IPS-20b (cell line): ENCODE measurements at regions not wholly inside any gene's neighbourhood (a gene's known extent, or its start where the extent isn't known, plus 50 kb on each side); places are given as distances from the start of the nearest gene placed in this dataset.
"Not testable (repeated sequence)": the region's sequence is repeated elsewhere in the genome, so short reads cannot be mapped to it uniquely, and the experiment has no call there.

Experiments
- H3K27ac ChIP-seq: one replicate; pipeline ENCODE4 v1.5.1; 2013; ENCODE audit warnings: low read length
- H3K27me3 ChIP-seq: 2 replicates; pipeline ENCODE4 v1.6.1; 2013; ENCODE audit warnings: mild to moderate bottlenecking, low read length, inconsistent platforms; ENCODE audit not compliant: insufficient read depth
- H3K36me3 ChIP-seq: 2 replicates; pipeline ENCODE4 v1.6.1; 2013; ENCODE audit warnings: low read depth, mild to moderate bottlenecking, inconsistent platforms, low read length, moderate library complexity; ENCODE audit not compliant: insufficient read depth
- H3K4me1 ChIP-seq: 2 replicates; pipeline ENCODE4 v1.6.1; 2013; ENCODE audit warnings: mild to moderate bottlenecking, control low read depth, inconsistent platforms, low read length, moderate library complexity; ENCODE audit not compliant: insufficient read depth
- H3K4me3 ChIP-seq: 2 replicates; pipeline ENCODE4 v1.5.1; 2013; ENCODE audit warnings: mild to moderate bottlenecking, low read length, inconsistent platforms
- H3K9ac ChIP-seq: 2 replicates; pipeline ENCODE4 v1.6.1; 2013; ENCODE audit warnings: low read depth, mild to moderate bottlenecking, inconsistent platforms, low read length, moderate library complexity
- H3K9me3 ChIP-seq: 2 replicates; pipeline ENCODE4 v1.6.1; 2013; ENCODE audit warnings: mild to moderate bottlenecking, low read depth, low read length, inconsistent platforms; ENCODE audit not compliant: insufficient read depth

DNA sequence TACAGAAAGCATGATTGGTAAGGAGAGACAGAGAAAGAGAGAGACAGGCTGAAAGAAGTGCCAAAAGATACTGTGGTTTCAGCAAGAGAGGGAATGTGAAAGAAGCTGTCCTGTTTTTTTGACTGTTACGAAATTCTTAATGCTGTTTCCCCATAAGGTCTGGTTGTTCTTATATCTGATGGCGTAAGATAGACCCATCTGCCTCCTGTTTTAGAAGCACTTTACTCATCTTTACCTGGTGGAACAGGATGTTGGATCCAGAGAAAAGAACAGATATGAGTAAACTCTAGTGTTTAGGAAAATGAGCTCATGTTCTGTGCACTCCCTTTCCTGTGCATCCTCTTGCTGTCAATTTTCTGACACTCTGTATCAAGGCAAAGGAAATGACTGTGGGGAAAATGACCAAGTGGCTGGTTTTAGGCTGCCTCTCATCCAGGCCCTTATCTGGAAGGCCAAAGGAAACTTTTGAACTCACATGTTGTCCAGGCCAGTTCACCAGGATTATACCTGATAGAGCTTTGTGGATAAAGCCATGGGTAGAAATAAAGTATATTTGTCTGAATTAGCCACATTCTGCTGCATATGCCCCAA is 311.7 kb upstream of the HTR2C start:
- Histone ChIP-seq H3K4me3 (no peak overlapping the region), H3K9ac (no peak overlapping the region), H3K27me3 (no peaks in the 10 kb centered on the region), H3K27ac (no peak overlapping the region), H3K9me3 (no peaks in the 10 kb centered on the region), H3K4me1 (no peaks in the 10 kb centered on the region), H3K36me3 (no peaks in the 10 kb centered on the region)

DNA sequence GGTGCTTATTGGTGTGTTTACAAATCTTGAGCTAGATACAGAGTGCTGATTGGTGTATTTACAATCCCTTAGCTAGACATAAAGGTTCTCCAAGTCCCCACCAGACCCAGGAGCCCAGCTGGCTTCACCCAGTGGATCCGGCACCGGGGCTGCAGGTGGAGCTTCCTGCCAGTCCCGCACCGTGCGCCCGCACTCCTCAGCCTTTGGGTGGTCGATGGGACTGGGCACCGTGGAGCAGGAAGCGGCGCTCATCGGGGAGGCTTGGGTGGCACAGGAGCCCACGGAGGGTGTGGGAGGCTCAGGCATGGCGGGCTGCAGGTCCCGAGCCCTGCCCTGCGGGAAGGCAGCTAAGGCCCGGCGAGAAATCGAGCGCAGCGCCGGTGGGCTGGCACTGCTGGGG is 313.5 kb upstream of the HTR2C start:
- H3K27me3 ChIP-seq, H3K36me3 ChIP-seq, H3K9ac ChIP-seq: not testable (repeated sequence)

DNA sequence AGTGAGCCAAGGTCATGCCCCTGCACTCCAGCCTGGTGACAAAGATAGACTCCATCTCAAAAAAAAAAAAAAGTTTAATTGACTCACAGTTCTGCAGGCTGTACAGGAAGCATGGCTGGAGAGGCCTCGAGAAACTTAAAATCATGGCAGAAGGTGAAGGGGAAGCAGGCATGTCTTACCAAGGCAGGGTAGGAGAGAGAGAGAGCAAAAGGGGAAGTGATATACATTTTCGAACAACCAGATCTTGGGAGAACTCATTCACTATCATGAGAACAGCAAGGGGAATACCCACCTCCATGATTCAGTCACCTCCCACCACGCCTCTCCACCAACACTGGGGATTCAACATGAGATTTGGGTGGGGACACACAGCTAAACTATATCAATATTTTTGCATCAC is 315.2 kb upstream of the HTR2C start:
- no peaks in the 10 kb centered on the region for H3K27me3 ChIP-seq
- H3K4me3 ChIP-seq = no peak overlapping the region
- no peaks in the 10 kb centered on the region for H3K4me1 ChIP-seq
- H3K36me3 ChIP-seq = no peaks in the 10 kb centered on the region
- no peak overlapping the region for H3K27ac ChIP-seq
- H3K9me3 ChIP-seq = no peaks in the 10 kb centered on the region
- no peak overlapping the region for H3K9ac ChIP-seq

More for the DNA sequence above, 313.5 kb upstream of the HTR2C start:
- not testable (repeated sequence) for H3K4me1 ChIP-seq, H3K4me3 ChIP-seq, H3K27ac ChIP-seq, H3K9me3 ChIP-seq

DNA sequence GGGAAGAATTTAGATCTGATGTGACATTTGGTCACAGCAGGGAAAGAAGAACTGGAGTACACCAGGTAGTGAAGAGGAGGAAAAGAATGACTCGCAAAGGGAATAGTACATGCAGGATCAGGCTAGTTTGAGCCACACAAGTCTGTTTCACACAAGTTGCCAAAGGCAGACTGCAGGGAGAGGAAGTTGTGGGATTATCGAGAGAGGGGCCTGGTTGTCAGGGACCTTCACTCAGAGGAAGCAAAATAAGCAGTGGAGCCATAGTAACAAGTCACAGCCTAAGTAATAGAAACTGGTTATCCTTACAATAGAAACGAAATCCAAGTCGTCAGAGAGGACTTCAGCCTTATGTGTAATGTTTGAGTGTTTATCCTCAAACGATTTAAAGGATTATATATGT is 316.7 kb upstream of the HTR2C start:
- H3K9ac ChIP-seq = no peak overlapping the region
- no peaks in the 10 kb centered on the region for H3K9me3 ChIP-seq
- no peak overlapping the region for H3K4me3 ChIP-seq
- no peak overlapping the region for H3K27ac ChIP-seq
- H3K36me3 ChIP-seq = no peaks in the 10 kb centered on the region
- H3K4me1 ChIP-seq = no peaks in the 10 kb centered on the region
- H3K27me3 ChIP-seq = no peaks in the 10 kb centered on the region

DNA sequence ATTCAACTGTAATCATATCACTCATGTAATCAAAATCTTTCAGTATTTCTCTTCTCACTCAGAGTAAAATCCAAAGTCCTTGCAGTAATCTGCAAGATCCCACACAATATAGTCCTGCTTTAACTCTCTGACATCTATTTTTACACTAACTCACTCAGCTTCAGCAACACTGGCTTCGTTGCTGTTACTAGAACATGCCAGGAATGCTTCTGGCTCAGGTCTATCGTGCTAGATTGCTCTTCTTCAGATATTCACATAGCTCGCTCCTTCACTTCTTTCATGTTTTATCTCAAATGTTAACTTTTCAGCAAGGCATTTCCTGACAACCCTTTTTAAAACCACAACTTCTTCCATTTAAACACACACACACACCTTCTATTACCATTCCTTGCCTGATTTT is 331.7 kb upstream of the HTR2C start:
- Histone ChIP-seq H3K36me3 (no peaks in the 10 kb centered on the region), H3K27me3 (no peaks in the 10 kb centered on the region), H3K27ac (no peak overlapping the region)

DNA sequence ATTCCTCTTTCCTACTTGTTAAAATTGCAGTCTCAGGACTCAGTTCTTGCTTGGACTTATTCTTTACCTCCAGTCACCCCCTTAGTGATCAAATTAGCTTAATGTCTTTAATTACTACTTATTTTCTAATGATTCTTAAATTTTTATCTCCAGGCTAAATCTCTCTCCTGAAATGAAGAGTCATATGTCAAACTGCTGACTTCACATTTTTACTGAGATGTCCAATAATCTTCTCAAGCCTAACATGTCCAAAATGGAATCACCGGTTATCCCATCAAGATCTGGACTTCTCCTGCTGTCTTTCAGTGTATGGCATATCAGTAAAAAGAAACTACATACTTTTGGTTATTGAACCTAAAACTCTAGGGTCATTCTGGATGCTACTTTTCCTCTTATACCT is 332.3 kb upstream of the HTR2C start:
- Histone ChIP-seq H3K4me3 (no peak overlapping the region), H3K9ac (no peak overlapping the region), H3K4me1 (no peaks in the 10 kb centered on the region), H3K9me3 (no peaks in the 10 kb centered on the region), H3K36me3 (no peaks in the 10 kb centered on the region), H3K27me3 (no peaks in the 10 kb centered on the region), H3K27ac (no peak overlapping the region)

More for the DNA sequence above, 331.7 kb upstream of the HTR2C start:
- Histone ChIP-seq H3K9me3 (no peaks in the 10 kb centered on the region), H3K9ac (no peak overlapping the region), H3K4me3 (no peak overlapping the region), H3K4me1 (no peaks in the 10 kb centered on the region)

DNA sequence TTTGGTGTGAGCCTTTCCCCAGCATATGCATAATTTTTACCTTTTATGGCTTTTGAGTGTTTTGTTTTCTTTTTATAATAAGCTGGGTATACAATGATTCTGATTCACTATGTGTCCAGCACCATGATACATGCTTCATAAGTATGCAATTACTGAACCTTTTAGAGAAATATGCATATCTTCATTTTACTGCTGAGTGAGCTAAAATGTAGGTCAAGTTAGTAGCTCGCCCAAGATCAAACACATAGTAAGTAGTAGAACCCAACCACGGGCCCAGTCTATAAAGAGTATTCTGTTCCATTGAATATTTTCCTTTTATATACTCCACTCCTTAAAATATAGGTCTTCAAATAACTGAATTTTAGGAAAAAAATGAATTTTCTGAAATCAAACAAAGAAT is 362.4 kb upstream of the HTR2C start:
- H3K4me1 ChIP-seq = no peaks in the 10 kb centered on the region
- no peak overlapping the region for H3K9ac ChIP-seq
- no peak overlapping the region for H3K27ac ChIP-seq
- no peaks in the 10 kb centered on the region for H3K9me3 ChIP-seq
- no peaks in the 10 kb centered on the region for H3K36me3 ChIP-seq
- no peaks in the 10 kb centered on the region for H3K27me3 ChIP-seq
- no peak overlapping the region for H3K4me3 ChIP-seq

DNA sequence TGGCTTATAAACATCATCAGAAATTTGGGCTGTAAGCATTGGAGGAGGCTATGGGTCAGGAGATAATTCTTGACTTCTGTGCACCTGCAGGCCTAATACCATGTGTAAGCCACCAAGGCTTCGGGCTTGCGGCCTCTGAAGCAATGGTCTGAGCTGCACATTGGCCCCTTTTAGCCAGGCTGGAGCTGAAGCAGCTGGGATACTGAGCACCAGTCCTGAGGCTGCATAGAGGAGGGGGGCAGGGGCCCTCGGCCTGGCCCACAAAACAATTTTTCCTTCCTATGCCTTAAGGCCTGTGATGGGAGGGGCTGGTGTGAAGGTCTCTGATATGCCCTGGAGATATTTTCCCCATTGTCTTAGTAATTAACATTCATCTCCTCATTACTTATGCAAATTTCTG is 373.0 kb upstream of the HTR2C start:
- H3K36me3 ChIP-seq = no peaks in the 10 kb centered on the region
- H3K4me3 ChIP-seq = no peak overlapping the region
- H3K9ac ChIP-seq = no peak overlapping the region
- no peaks in the 10 kb centered on the region for H3K9me3 ChIP-seq
- H3K4me1 ChIP-seq = no peaks in the 10 kb centered on the region
- H3K27ac ChIP-seq = no peak overlapping the region
- no peaks in the 10 kb centered on the region for H3K27me3 ChIP-seq

DNA sequence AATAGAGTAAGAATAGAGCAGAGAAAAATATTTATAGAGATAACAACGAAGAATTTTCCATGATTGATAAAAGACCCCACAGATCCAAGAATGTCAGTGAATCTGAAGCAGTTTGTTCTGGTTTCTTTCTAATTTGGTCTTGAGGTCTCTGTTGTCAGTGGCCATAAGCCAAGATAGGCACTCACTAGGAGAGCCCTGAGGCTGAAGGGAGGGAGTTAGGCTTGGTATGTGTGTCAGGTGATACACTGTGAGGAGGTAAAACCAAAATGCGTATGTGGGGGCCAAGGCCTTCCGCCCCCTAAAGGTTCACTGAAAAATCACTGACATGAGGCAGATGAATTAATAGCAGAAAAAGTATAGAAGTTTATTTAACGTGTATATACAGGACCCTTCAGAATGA is 382.3 kb upstream of the HTR2C start:
- Histone ChIP-seq H3K4me1 (no peaks in the 10 kb centered on the region), H3K27me3 (no peaks in the 10 kb centered on the region)

DNA sequence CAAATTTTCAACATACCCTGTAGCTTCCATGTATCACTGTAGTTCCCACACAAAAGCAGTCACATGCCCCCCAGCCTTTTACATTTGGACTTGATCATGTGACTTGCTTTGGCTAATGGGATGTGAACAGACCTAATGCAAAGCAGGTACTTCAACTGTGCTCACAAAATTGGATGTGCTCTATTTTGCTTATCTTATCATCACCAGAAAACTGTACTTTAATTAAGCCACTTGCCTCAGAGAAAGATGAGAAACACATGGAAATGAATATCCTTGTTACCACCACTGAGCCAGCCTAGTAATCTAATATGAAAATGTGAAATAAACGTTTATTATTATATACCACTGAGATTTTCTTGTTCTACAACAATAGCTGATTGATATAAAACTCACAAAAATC is 402.7 kb upstream of the HTR2C start:
- Histone ChIP-seq H3K4me1 (peaks cover 6% of the 10 kb centered on the region; the same call in 1 of the 2 replicates), H3K9me3 (no peaks in the 10 kb centered on the region), H3K4me3 (no peak overlapping the region), H3K36me3 (no peaks in the 10 kb centered on the region), H3K27ac (no peak overlapping the region), H3K9ac (no peak overlapping the region), H3K27me3 (no peaks in the 10 kb centered on the region)

More for the DNA sequence above, 382.3 kb upstream of the HTR2C start:
- H3K36me3 ChIP-seq = no peaks in the 10 kb centered on the region
- H3K9me3 ChIP-seq = no peaks in the 10 kb centered on the region
- no peak overlapping the region for H3K27ac ChIP-seq
- H3K9ac ChIP-seq = no peak overlapping the region
- no peak overlapping the region for H3K4me3 ChIP-seq

DNA sequence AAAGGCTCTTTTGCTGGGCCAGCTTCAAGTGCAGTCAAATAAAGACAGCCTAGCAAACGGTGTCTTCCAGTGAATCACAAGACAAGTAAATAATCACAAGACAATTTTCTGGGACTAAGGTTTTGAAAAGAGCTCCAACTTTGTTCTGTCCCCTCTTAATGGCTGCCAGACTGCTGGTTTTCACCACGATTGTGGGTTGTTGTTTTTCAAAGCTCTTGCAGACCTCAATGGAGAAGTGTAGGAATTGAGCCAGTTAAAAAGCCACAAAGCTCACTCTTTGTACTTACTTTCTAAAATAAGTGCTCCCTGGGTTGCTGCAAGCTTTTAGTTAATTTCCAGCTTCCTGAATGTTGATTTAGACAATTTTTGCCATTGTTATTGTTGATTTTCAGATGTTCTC is 405.8 kb upstream of the HTR2C start:
- peak overlapping the region; percentile 81 for H3K27ac ChIP-seq
- peaks cover 6% of the 10 kb centered on the region; the same call in 1 of the 2 replicates for H3K4me1 ChIP-seq
- H3K27me3 ChIP-seq = no peaks in the 10 kb centered on the region
- peak overlapping the region; percentile 51; the same call in 1 of the 2 replicates for H3K9ac ChIP-seq
- H3K36me3 ChIP-seq = no peaks in the 10 kb centered on the region
- no peaks in the 10 kb centered on the region for H3K9me3 ChIP-seq
- H3K4me3 ChIP-seq = no peak overlapping the region

DNA sequence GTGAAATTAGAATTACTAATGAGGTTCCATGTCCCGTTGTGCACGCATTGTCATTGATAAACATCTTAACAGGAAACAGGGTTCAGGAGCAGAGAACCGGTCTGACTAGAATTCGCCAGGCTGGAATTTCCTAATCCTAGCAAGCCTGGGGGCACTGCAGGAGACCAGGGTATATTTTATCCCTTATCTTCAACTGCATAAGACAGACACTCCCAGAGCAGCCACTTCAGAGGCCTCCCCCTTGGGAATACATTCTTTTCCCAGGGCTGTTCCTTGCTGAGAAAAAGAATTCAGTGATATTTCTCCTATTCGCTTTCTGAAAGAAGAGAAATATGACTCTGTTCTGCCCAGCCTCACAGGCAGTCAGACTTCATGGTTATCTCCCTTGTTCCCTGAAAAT is 416.6 kb upstream of the HTR2C start:
- not testable (repeated sequence) for H3K27me3 ChIP-seq, H3K36me3 ChIP-seq, H3K27ac ChIP-seq

More for the DNA sequence above, 416.6 kb upstream of the HTR2C start:
- H3K9ac ChIP-seq, H3K4me3 ChIP-seq, H3K9me3 ChIP-seq, H3K4me1 ChIP-seq: not testable (repeated sequence)
